Ishikawa (cell line): ENCODE measurements at regions not wholly inside any gene's neighbourhood (a gene's known extent, or its start where the extent isn't known, plus 50 kb on each side); places are given as distances from the start of the nearest gene placed in this dataset.

Experiments
- CEBPB ChIP-seq: IDR thresholded peaks from 2 replicates; pipeline ENCODE4 v1.6.1; 2012
- CREB1 ChIP-seq: IDR thresholded peaks from 2 replicates; pipeline ENCODE4 v1.6.1; 2012; ENCODE audit warnings: low read depth
- EGR1 ChIP-seq: IDR thresholded peaks from 2 replicates; pipeline ENCODE4 v1.6.1; 2012
- EP300 ChIP-seq: IDR thresholded peaks from 2 replicates; pipeline ENCODE4 v1.6.1; 2012; ENCODE audit warnings: borderline replicate concordance
- FOXM1 ChIP-seq: IDR thresholded peaks from 2 replicates; pipeline ENCODE4 v1.6.1; 2012; ENCODE audit warnings: low read depth, borderline replicate concordance
- MAX ChIP-seq: IDR thresholded peaks from 2 replicates; pipeline ENCODE4 v1.6.1; 2012
- NFIC ChIP-seq: IDR thresholded peaks from 2 replicates; pipeline ENCODE4 v1.6.1; 2012
- RAD21 ChIP-seq: IDR thresholded peaks from 2 replicates; pipeline ENCODE4 v1.6.1; 2012; ENCODE audit warnings: low read depth
- REST ChIP-seq: IDR thresholded peaks from 2 replicates; pipeline ENCODE4 v1.6.1; 2012; ENCODE audit warnings: low read depth, mild to moderate bottlenecking
- TAF1 ChIP-seq: IDR thresholded peaks from 2 replicates; pipeline ENCODE4 v1.6.1; 2012; ENCODE audit warnings: low read depth, mild to moderate bottlenecking
- TCF12 ChIP-seq: IDR thresholded peaks from 2 replicates; pipeline ENCODE4 v1.6.1; 2012; ENCODE audit warnings: low read depth
- TEAD4 ChIP-seq: IDR thresholded peaks from 2 replicates; pipeline ENCODE4 v1.6.1; 2012
- USF1 ChIP-seq: IDR thresholded peaks from 2 replicates; pipeline ENCODE4 v1.6.1; 2012
- YY1 ChIP-seq: IDR thresholded peaks from 2 replicates; pipeline ENCODE4 v1.6.1; 2012; ENCODE audit warnings: low read depth
- ZBTB7A ChIP-seq: IDR thresholded peaks from 2 replicates; pipeline ENCODE4 v1.6.1; 2012; ENCODE audit warnings: low read depth

GRCh38 chr2:145985517-145985916 lies 1465.6 kb upstream of the ZEB2 start:
- no peak for TF ChIP-seq FOXM1
- no peak for TF ChIP-seq USF1
- TF ChIP-seq CREB1 = no peak
- no peak for TF ChIP-seq YY1
- TF ChIP-seq NFIC = no peak
- no peak for TF ChIP-seq ZBTB7A
- no peak for TF ChIP-seq TEAD4
- TF ChIP-seq EGR1 = no peak
- TF ChIP-seq EP300 = no peak
- no peak for TF ChIP-seq TCF12
- no peak for TF ChIP-seq RAD21
- no peak for TF ChIP-seq REST
- no peak for TF ChIP-seq CEBPB
- TF ChIP-seq MAX = no peak
- TF ChIP-seq TAF1 = no peak

DNA sequence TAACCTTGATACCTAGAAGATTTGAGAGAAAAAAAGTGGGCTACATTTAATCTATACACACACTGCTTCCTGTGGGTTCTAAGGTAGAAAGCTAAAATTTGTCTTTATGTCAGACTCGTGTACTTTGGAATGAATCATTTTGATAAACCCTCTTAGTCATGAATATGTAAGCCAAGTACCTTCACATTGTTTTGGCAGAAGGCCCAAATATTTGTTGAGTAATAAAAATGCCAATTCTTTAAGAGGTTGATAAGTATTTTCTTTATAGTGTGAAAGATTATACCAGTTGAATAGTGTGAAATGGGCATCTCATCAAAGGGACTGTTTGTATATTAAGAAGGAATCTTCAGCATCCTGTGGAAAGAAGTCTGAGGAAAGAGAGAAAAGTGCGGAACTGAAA lies 1464.7 kb upstream of the ZEB2 start:
- no peak for TF ChIP-seq EP300
- TF ChIP-seq FOXM1 = no peak
- TF ChIP-seq MAX = no peak
- no peak for TF ChIP-seq USF1
- TF ChIP-seq CEBPB = no peak
- no peak for TF ChIP-seq NFIC
- no peak for TF ChIP-seq TCF12
- no peak for TF ChIP-seq YY1
- no peak for TF ChIP-seq TAF1
- no peak for TF ChIP-seq EGR1
- no peak for TF ChIP-seq ZBTB7A
- TF ChIP-seq CREB1 = no peak
- TF ChIP-seq TEAD4 = no peak
- TF ChIP-seq RAD21 = no peak
- no peak for TF ChIP-seq REST

DNA sequence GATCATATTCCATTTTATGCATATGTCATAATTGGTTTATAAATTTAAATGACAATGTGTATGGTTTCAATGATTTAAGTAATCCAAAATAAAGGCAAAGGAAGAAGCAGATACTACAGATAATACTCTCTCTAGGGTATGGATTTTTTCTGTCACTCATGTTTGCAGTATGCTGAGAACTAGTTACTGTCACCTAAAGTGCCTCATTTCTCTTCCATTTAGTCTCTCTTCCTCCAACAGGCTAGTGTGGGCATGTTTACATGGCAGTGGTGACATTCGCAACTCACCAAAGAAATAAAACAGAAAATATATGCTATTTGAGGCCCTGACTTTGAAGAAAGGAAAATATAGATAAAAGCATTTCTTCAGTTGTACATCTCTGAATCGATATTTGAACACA lies 1460.4 kb upstream of the ZEB2 start:
- TF ChIP-seq TAF1 (no peak), TEAD4 (no peak), MAX (no peak), YY1 (no peak), REST (no peak), CEBPB (no peak), CREB1 (no peak), USF1 (no peak), EGR1 (no peak)

DNA sequence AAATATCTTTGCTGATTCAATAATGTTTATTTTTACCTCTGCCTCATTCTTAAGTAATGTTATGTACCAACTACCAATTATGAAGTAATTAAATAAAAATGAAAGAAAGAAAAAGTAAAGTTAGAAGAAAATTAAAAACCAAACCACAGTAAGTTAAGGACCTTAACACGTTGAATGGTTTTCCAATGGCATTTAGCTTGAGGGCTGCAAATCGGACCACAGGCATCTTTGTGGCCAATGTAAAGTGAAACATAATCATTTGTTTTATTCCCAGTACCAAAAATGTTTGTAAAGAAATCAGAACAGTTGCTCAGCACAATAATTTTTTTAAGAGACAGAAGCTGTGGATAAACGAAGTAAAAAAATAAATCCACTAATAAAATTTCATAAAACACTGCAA lies 1455.5 kb upstream of the ZEB2 start:
- TF ChIP-seq CREB1 (no peak), REST (no peak), TCF12 (no peak), USF1 (no peak), YY1 (no peak), NFIC (no peak), ZBTB7A (no peak), MAX (no peak), TAF1 (no peak), RAD21 (no peak), FOXM1 (no peak), TEAD4 (no peak), CEBPB (no peak), EGR1 (no peak), EP300 (no peak)
